Erythroblast (primary cell): ENCODE measurements at regions not wholly inside any gene's neighbourhood (a gene's known extent, or its start where the extent isn't known, plus 50 kb on each side); places are given as distances from the start of the nearest gene placed in this dataset.
"Not testable (repeated sequence)": the region's sequence is repeated elsewhere in the genome, so short reads cannot be mapped to it uniquely, and the experiment has no call there.

Experiments
- DNase-seq, 2 experiments: peaks; one replicate each; lab custom pipeline; 2025; lab: John Stamatoyannopoulos, UW
- GATA1 ChIP-seq: IDR thresholded peaks from 2 replicates; pipeline ENCODE4 v1.6.1; 2011; ENCODE audit warnings: low read depth, mild to moderate bottlenecking, control low read depth, low read length, moderate library complexity
- POLR2A ChIP-seq: IDR thresholded peaks from 2 replicates; pipeline ENCODE4 v1.6.1; 2011; ENCODE audit warnings: mild to moderate bottlenecking, low read length

DNA sequence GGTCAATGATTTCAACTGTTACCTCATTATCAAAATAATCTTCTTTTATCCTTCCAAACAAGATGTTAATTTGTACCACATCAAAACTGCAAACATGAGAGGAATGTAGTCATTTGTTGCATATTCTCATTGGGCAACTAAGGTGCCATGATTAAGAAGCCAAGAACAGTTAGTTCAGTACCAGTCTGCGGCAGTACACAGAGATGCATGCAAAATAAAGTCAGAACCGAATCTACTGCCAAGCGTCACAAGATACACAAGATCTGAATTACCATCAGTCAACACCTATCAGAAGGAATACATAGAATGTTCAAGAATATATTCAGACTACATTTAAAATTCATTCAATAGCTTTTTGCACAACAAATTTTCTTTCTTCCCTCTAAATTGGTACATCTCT lies 127.6 kb upstream of the SPATA12 start:
- DNase-seq = no peak
- TF ChIP-seq GATA1 (no peak), POLR2A (no peak)

DNA sequence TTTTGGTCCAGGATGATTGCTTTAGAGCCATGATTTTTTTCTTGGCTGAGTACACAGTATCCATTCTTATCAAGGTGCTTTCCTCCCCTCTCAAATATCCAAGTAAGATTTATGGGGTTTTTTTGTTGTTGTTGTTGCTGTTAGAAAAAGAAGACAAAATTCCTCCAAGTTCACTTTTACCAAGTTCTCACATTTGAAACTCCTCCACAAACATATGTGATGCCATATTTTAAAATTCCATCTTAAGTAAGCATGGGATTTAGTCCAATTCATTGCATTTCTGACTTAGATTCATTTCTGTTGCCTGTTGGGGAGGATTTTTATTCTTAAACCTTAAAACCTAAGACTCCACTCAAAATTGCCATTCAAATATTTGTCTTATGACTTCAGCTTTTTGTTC lies 128.6 kb upstream of the SPATA12 start:
- no peak for TF ChIP-seq POLR2A
- TF ChIP-seq GATA1 = no peak
- no peak for DNase-seq

DNA sequence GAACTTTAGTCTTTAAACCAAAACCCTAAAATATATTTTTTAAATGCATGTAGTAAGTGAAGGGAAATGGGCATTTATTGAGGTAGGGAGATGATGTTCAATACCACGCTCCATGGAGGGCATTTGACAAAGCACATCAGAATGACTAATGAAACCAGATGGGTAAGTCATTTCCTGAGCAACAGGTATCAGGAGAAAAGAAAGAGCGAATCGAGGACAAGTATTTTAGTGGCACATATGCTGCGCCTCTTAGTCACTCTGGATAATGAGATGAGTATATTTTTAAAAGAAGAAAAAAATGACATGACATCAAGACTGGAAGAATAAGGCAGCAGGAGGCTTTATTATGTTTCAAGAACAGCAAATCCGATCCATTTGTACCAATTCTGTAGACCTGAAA lies 129.0 kb upstream of the ARHGEF3 start:
- no peak for TF ChIP-seq POLR2A
- TF ChIP-seq GATA1 = no peak
- no peak for DNase-seq

- no peak for DNase-seq
- TF ChIP-seq GATA1 = no peak
These were observed 128.3 kb upstream of the ARHGEF3 start for GRCh38 chr3:56929809-56930615.

- TF ChIP-seq POLR2A = no peak
- TF ChIP-seq GATA1 = no peak
- no peak for DNase-seq
These were observed 126.8 kb upstream of the ARHGEF3 start for GRCh38 chr3:56928379-56929068.

- TF ChIP-seq GATA1 = no peak
- no peak for TF ChIP-seq POLR2A
- DNase-seq = no peak
These were observed 126.1 kb upstream of the ARHGEF3 start for GRCh38 chr3:56927855-56928254.

DNA sequence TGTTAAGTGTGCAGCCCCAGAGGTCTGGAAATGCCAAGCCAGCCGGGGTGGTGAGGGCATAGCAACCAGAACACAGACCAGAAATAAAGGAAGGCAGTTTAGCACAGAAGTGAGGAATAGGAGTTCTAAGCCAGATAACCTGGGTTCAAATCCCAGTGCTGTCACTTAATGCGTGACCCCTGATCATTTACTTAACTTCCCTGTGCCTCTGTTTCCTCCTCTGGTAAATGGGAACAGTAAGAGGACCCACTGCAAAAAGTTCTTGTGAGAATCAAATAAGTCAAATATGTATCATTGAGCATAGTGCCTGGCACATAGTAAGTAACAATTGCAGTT lies 125.2 kb upstream of the ARHGEF3 start:
- no peak for DNase-seq
- no peak for TF ChIP-seq POLR2A
- no peak for TF ChIP-seq GATA1

- TF ChIP-seq GATA1 (no peak), POLR2A (no peak)
- no peak for DNase-seq
These were observed 124.6 kb upstream of the ARHGEF3 start for GRCh38 chr3:56926243-56926946.

GRCh38 chr3:56924700-56925099 lies 123.0 kb upstream of the ARHGEF3 start:
- not testable (repeated sequence) for DNase-seq

DNA sequence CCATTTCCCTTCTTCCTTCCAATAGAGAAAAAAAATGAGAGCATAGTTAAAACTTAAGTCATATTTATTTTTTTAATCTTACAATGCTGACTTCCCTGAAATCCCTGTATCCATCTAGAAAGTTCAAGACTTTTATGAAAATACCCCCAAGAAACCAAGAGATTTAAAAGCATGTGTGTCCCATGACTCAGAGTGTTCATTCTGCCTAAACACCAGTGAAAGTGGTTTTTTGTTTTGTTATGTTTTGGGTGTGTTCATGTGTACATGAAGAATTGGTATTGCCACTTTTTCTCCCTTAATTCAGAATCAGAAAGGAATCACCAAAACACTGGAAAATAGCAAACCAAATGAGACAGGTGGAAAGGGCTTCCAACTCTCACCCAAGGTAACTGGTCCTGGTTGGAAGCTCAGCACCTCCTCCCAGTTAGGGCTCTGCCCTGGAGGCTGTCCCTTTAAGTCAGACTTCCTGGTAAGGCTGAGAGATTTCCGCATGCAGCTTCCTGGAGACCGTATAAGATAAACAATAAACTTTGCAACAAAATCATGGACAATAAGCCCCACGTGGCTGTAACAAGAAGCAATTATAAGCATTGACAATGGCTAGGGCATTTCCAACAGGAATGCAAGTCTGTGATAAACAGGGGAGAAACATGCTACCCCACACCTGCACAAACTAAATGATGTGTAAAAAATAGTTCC lies 121.9 kb upstream of the ARHGEF3 start:
- no peak for TF ChIP-seq POLR2A
- TF ChIP-seq GATA1 = no peak
- DNase-seq = no peak

DNA sequence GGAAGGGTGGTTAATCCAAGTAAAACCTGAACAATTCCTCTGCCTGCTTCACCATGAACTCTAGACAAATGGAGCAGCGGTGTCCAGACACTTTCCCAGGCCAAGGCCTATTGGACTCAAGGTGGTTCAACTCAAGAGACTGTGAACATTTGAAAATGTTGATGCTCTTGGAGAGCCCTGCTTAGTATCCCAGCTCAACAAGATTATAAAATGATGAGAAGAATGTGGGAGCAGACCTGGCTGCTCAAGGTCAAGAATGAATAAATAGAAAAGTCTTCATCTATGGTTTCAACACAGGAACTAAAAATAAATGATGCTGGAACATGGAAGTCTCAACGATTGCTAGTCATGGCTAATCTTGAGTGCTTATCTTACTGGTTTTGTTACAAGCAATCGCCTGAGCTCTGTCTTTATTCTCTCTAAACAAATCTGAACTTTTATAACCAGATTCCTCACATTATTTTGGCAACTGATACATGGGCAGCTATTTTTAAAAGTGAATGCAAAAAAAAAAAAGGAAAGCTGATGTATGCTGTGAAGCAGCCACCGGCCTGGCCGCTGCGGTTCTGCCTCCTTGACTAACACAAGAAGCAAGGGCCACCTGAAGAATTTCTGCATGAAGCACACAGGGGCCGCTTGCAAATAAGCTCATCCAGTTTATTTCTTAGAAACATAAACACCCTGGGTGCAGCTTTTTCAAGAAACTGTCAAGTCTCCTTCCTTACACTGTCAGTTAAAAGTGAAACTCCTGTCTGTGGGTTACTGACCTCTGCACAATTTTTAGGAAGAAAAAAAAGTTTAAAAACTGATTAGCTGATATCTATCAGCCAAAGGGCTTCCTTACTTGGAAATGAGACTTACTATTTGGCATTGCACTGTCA lies 120.1 kb upstream of the ARHGEF3 start:
- no peak for DNase-seq
- no peak for TF ChIP-seq GATA1
- no peak for TF ChIP-seq POLR2A

GRCh38 chr3:56919797-56920195 lies 118.0 kb upstream of the ARHGEF3 start:
- TF ChIP-seq POLR2A (no peak), GATA1 (no peak)
- DNase-seq = no peak
